ENCODE measurements at regions not wholly inside any gene's neighbourhood (a gene's known extent, or its start where the extent isn't known, plus 50 kb on each side); places are given as distances from the start of the nearest gene placed in this dataset.

DNA sequence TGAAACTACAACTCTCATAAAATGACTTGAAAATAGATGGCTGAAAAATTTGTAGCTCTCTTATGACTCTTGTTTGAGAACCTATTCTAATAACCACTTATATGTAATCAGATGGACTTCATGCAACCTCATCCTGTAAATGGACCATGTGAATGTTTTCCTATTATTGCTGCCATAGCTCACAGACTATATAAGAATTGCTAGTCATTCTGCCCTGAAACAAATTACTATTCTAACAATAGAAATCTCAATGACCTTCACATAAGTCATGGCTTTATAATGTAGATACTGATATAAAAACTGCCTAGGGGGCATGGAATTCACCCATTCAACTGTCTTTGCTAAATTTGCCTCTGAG lies 1111.0 kb upstream of the ATXN8OS start:
- TF ChIP-seq POLR2AphosphoS5 (IDR thresholded peaks at IDR 0.05; ENCODE audit: low read depth, low read length) (no peak), REST (IDR thresholded peaks at IDR 0.05; ENCODE audit: insufficient read depth in 1 of 2, low read depth in 2 of 2, low read length in 1 of 2) (no peak)
- TF ChIP-seq, protein P1, sequence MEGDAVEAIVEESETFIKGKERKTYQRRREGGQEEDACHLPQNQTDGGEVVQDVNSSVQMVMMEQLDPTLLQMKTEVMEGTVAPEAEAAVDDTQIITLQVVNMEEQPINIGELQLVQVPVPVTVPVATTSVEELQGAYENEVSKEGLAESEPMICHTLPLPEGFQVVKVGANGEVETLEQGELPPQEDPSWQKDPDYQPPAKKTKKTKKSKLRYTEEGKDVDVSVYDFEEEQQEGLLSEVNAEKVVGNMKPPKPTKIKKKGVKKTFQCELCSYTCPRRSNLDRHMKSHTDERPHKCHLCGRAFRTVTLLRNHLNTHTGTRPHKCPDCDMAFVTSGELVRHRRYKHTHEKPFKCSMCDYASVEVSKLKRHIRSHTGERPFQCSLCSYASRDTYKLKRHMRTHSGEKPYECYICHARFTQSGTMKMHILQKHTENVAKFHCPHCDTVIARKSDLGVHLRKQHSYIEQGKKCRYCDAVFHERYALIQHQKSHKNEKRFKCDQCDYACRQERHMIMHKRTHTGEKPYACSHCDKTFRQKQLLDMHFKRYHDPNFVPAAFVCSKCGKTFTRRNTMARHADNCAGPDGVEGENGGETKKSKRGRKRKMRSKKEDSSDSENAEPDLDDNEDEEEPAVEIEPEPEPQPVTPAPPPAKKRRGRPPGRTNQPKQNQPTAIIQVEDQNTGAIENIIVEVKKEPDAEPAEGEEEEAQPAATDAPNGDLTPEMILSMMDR (IDR thresholded peaks at IDR 0.05): no peak
